ENCODE measurements at regions not wholly inside any gene's neighbourhood (a gene's known extent, or its start where the extent isn't known, plus 50 kb on each side); places are given as distances from the start of the nearest gene placed in this dataset.

DNA sequence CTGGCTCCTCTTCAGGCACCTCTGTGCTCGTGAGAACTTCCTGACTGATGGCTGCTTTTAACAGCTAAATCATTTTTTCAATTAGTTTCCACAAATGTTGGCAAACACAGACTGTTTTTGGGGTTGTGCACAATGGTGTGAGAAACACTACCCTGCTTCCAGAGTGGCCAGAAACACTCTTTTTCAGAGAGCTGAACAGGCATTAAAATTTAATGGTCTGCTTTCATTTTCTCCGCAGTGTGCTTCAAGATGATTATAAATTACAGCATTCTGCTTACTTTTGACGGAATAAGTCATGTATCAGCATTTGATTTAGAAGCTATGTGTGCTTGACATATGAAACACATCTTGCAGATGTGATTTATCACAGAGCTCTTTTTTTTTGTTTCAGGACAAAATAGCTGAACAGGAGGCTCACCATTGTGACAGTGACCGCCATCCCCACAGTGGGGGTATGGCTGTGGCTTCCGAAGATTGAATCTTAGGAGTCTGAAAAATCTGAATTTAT is 454.5 kb upstream of the ZNF608 start:
- TF ChIP-seq, protein P1, sequence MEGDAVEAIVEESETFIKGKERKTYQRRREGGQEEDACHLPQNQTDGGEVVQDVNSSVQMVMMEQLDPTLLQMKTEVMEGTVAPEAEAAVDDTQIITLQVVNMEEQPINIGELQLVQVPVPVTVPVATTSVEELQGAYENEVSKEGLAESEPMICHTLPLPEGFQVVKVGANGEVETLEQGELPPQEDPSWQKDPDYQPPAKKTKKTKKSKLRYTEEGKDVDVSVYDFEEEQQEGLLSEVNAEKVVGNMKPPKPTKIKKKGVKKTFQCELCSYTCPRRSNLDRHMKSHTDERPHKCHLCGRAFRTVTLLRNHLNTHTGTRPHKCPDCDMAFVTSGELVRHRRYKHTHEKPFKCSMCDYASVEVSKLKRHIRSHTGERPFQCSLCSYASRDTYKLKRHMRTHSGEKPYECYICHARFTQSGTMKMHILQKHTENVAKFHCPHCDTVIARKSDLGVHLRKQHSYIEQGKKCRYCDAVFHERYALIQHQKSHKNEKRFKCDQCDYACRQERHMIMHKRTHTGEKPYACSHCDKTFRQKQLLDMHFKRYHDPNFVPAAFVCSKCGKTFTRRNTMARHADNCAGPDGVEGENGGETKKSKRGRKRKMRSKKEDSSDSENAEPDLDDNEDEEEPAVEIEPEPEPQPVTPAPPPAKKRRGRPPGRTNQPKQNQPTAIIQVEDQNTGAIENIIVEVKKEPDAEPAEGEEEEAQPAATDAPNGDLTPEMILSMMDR (conservative IDR thresholded peaks at IDR 0.05; ENCODE audit: low read length): no peak
- no peak for TF ChIP-seq EZH2phosphoT487 (IDR thresholded peaks at IDR 0.05; ENCODE audit: borderline replicate concordance, low read depth, low read length)
